ENCODE measurements at regions not wholly inside any gene's neighbourhood (a gene's known extent, or its start where the extent isn't known, plus 50 kb on each side); places are given as distances from the start of the nearest gene placed in this dataset.

DNA sequence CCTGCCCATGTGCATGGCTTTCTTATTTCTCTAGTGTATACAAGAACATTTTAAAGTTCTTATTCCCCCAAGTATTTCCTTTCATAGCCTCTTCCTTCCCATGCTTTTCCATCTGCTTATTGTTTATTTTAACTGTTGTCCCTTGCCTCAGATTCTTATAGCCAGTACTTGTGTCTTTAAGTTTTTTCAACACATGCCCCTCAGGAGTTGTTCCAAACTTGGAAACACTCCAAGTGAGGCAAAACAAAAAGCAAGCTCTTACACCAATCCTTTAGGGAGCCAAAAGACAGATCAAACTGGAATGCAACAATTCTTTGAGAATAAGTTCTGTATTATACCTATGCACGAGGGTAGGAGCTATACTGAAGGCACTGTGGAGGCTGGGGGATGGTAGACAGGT is 222.0 kb upstream of the STK26 start:
- TF ChIP-seq RARB (CRISPR knock-in tag; IDR thresholded peaks at IDR 0.05) (no peak), CSDC2 (CRISPR knock-in tag; IDR thresholded peaks at IDR 0.05) (no peak), ZC3H10 (CRISPR knock-in tag; IDR thresholded peaks at IDR 0.05) (no peak), GLIS3 (CRISPR knock-in tag; IDR thresholded peaks at IDR 0.05) (no peak), ZNF70 (CRISPR knock-in tag; IDR thresholded peaks at IDR 0.05) (no peak), BACH2 (CRISPR knock-in tag; IDR thresholded peaks at IDR 0.05; ENCODE audit: borderline replicate concordance) (no peak), ZFP3 (CRISPR knock-in tag; IDR thresholded peaks at IDR 0.05) (no peak), OSR1 (CRISPR knock-in tag; IDR thresholded peaks at IDR 0.05) (no peak), ESRRG (CRISPR knock-in tag; IDR thresholded peaks at IDR 0.05) (no peak), PPARA (CRISPR knock-in tag; IDR thresholded peaks at IDR 0.05; ENCODE audit: borderline replicate concordance) (no peak), ZNF8 (CRISPR knock-in tag; IDR thresholded peaks at IDR 0.05) (no peak), ZNF565 (CRISPR knock-in tag; conservative IDR thresholded peaks at IDR 0.05; ENCODE audit: low read depth) (no peak), ZFP30 (CRISPR knock-in tag; IDR thresholded peaks at IDR 0.05) (no peak), TCF4 (CRISPR knock-in tag; IDR thresholded peaks at IDR 0.05; ENCODE audit: borderline replicate concordance) (no peak)
- TF ChIP-seq, protein P1, sequence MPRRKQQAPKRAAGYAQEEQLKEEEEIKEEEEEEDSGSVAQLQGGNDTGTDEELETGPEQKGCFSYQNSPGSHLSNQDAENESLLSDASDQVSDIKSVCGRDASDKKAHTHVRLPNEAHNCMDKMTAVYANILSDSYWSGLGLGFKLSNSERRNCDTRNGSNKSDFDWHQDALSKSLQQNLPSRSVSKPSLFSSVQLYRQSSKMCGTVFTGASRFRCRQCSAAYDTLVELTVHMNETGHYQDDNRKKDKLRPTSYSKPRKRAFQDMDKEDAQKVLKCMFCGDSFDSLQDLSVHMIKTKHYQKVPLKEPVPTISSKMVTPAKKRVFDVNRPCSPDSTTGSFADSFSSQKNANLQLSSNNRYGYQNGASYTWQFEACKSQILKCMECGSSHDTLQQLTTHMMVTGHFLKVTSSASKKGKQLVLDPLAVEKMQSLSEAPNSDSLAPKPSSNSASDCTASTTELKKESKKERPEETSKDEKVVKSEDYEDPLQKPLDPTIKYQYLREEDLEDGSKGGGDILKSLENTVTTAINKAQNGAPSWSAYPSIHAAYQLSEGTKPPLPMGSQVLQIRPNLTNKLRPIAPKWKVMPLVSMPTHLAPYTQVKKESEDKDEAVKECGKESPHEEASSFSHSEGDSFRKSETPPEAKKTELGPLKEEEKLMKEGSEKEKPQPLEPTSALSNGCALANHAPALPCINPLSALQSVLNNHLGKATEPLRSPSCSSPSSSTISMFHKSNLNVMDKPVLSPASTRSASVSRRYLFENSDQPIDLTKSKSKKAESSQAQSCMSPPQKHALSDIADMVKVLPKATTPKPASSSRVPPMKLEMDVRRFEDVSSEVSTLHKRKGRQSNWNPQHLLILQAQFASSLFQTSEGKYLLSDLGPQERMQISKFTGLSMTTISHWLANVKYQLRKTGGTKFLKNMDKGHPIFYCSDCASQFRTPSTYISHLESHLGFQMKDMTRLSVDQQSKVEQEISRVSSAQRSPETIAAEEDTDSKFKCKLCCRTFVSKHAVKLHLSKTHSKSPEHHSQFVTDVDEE (CRISPR knock-in tag; IDR thresholded peaks at IDR 0.05), result no peak
- TF ChIP-seq, protein P2, sequence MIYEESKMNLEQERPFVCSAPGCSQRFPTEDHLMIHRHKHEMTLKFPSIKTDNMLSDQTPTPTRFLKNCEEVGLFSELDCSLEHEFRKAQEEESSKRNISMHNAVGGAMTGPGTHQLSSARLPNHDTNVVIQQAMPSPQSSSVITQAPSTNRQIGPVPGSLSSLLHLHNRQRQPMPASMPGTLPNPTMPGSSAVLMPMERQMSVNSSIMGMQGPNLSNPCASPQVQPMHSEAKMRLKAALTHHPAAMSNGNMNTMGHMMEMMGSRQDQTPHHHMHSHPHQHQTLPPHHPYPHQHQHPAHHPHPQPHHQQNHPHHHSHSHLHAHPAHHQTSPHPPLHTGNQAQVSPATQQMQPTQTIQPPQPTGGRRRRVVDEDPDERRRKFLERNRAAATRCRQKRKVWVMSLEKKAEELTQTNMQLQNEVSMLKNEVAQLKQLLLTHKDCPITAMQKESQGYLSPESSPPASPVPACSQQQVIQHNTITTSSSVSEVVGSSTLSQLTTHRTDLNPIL (CRISPR knock-in tag; IDR thresholded peaks at IDR 0.05; ENCODE audit: low read depth), result no peak
- TF ChIP-seq, protein P3, sequence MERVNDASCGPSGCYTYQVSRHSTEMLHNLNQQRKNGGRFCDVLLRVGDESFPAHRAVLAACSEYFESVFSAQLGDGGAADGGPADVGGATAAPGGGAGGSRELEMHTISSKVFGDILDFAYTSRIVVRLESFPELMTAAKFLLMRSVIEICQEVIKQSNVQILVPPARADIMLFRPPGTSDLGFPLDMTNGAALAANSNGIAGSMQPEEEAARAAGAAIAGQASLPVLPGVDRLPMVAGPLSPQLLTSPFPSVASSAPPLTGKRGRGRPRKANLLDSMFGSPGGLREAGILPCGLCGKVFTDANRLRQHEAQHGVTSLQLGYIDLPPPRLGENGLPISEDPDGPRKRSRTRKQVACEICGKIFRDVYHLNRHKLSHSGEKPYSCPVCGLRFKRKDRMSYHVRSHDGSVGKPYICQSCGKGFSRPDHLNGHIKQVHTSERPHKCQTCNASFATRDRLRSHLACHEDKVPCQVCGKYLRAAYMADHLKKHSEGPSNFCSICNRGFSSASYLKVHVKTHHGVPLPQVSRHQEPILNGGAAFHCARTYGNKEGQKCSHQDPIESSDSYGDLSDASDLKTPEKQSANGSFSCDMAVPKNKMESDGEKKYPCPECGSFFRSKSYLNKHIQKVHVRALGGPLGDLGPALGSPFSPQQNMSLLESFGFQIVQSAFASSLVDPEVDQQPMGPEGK (CRISPR knock-in tag; IDR thresholded peaks at IDR 0.05; ENCODE audit: borderline replicate concordance), result no peak
- TF ChIP-seq, protein P4, sequence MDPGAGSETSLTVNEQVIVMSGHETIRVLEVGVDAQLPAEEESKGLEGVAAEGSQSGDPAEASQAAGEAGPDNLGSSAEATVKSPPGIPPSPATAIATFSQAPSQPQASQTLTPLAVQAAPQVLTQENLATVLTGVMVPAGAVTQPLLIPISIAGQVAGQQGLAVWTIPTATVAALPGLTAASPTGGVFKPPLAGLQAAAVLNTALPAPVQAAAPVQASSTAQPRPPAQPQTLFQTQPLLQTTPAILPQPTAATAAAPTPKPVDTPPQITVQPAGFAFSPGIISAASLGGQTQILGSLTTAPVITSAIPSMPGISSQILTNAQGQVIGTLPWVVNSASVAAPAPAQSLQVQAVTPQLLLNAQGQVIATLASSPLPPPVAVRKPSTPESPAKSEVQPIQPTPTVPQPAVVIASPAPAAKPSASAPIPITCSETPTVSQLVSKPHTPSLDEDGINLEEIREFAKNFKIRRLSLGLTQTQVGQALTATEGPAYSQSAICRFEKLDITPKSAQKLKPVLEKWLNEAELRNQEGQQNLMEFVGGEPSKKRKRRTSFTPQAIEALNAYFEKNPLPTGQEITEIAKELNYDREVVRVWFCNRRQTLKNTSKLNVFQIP (CRISPR knock-in tag; IDR thresholded peaks at IDR 0.05; ENCODE audit: borderline replicate concordance, low read depth), result no peak
- ATAC-seq, result no peak

DNA sequence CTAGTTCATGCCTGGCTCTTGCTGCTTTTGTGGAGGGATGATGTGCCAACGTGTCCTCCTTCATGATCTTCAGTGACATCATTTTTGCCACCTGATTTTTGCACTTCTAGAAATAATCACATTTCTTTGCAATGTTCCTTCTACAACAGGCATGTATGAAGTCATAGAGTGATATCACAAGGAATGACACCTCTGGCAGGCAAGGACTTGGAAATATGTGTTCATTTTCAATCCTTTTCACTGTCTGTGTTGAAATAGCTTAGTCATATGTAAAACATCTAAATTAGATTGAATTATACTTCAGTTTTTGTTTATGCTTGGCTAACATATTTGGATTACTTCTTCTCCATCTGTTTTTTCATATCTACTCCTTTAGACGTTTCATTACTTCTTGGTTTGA is 221.2 kb upstream of the STK26 start:
- no peak for ATAC-seq
- TF ChIP-seq OSR1 (CRISPR knock-in tag; IDR thresholded peaks at IDR 0.05) (no peak), ZC3H10 (CRISPR knock-in tag; IDR thresholded peaks at IDR 0.05) (no peak), PPARA (CRISPR knock-in tag; IDR thresholded peaks at IDR 0.05; ENCODE audit: borderline replicate concordance) (no peak), ISL1 (CRISPR knock-in tag; IDR thresholded peaks at IDR 0.05) (no peak), GLIS3 (CRISPR knock-in tag; IDR thresholded peaks at IDR 0.05) (no peak)
- TF ChIP-seq, protein P2 (CRISPR knock-in tag; IDR thresholded peaks at IDR 0.05; ENCODE audit: low read depth), result no peak

DNA sequence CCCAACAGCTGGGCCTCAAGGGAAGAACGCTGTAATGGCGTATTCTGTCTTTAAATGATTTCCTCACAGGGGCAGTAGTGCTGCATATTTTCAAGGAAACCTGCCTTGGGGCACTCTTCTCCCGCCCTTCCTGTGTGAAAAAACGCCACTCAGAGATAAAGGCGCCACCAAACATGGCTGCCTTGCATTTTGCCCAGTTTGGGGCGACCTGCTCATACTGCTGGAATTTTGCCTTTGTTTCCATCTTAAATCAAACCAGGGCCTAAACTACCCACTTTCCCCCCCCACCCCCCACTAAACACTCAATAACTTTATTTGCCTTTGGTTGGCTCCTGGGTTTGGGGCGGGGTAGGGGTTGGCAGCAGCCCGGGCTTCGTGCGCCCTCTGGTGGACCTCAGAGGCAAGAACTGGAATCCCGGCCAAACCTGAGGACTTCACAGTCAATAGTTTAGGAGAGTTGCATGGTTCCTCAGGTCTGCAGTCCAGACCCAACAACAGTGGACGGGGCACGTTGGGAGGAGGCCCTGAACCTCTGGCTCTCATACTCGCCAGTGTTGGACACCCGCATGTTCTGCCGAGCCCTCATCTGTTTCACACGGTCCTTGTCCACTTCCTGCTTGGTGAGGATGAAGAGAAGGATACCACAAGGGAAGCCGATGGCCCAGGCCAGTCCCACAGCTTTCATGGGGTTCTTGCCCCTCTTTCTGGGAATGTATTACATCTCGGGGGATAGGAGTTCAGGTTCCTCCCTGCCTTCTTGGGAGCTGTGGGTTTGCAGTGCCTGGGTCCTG is 220.1 kb upstream of the STK26 start:
- ATAC-seq, result peak; percentile 96
- no peak for TF ChIP-seq OSR1 (CRISPR knock-in tag; IDR thresholded peaks at IDR 0.05)
- no peak for TF ChIP-seq PPARA (CRISPR knock-in tag; IDR thresholded peaks at IDR 0.05; ENCODE audit: borderline replicate concordance)
- TF ChIP-seq, protein P1 (CRISPR knock-in tag; IDR thresholded peaks at IDR 0.05), result no peak
- no peak for TF ChIP-seq BACH2 (CRISPR knock-in tag; IDR thresholded peaks at IDR 0.05; ENCODE audit: borderline replicate concordance)
- TF ChIP-seq ARNTL (CRISPR knock-in tag; IDR thresholded peaks at IDR 0.05; ENCODE audit: borderline replicate concordance, low read depth), result no peak
- TF ChIP-seq, protein P4 (CRISPR knock-in tag; IDR thresholded peaks at IDR 0.05; ENCODE audit: borderline replicate concordance, low read depth), result no peak
- no peak for TF ChIP-seq ZNF565 (CRISPR knock-in tag; conservative IDR thresholded peaks at IDR 0.05; ENCODE audit: low read depth)
- TF ChIP-seq, protein P5, sequence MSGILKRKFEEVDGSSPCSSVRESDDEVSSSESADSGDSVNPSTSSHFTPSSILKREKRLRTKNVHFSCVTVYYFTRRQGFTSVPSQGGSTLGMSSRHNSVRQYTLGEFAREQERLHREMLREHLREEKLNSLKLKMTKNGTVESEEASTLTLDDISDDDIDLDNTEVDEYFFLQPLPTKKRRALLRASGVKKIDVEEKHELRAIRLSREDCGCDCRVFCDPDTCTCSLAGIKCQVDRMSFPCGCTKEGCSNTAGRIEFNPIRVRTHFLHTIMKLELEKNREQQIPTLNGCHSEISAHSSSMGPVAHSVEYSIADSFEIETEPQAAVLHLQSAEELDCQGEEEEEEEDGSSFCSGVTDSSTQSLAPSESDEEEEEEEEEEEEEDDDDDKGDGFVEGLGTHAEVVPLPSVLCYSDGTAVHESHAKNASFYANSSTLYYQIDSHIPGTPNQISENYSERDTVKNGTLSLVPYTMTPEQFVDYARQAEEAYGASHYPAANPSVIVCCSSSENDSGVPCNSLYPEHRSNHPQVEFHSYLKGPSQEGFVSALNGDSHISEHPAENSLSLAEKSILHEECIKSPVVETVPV (CRISPR knock-in tag; IDR thresholded peaks at IDR 0.05), result no peak
- TF ChIP-seq RARB (CRISPR knock-in tag; IDR thresholded peaks at IDR 0.05), result no peak

Measured in SK-N-SH treated with all-trans-retinoic acid at 6 μM for 48 hours (cell line).